Memory B cell (primary cell): ENCODE measurements at regions not wholly inside any gene's neighbourhood (a gene's known extent, or its start where the extent isn't known, plus 50 kb on each side); places are given as distances from the start of the nearest gene placed in this dataset.

Source experiments
- ATAC-seq: fragments of 150-1000 bp; cut with Tn5 transposase; 2 replicates; pipeline ENCODE4 v1.10.0; 2021; ENCODE audit warnings: low read depth, mild to moderate bottlenecking, moderate library complexity
- DNase-seq, 2 donors: peaks; one replicate each; pipeline ENCODE4 v3.0.0; 2022; ENCODE audit warnings: low spot score in 2 of 2
- H3K27ac Mint-ChIP-seq: one replicate; pipeline ENCODE4 v1.8.0; 2022; ENCODE audit warnings: mild to moderate bottlenecking, moderate library complexity, mixed read lengths
- H3K27me3 Mint-ChIP-seq: one replicate; pipeline ENCODE4 v1.8.0; 2022; ENCODE audit warnings: mixed read lengths
- H3K36me3 Mint-ChIP-seq: one replicate; pipeline ENCODE4 v1.8.0; 2022; ENCODE audit warnings: mild to moderate bottlenecking, mixed read lengths
- H3K4me1 Mint-ChIP-seq: one replicate; pipeline ENCODE4 v1.8.0; 2022; ENCODE audit warnings: mixed read lengths
- H3K4me3 Mint-ChIP-seq: one replicate; pipeline ENCODE4 v1.8.0; 2022; ENCODE audit warnings: mild to moderate bottlenecking, moderate library complexity, mixed read lengths
- H3K9me3 Mint-ChIP-seq: one replicate; pipeline ENCODE4 v1.8.0; 2022; ENCODE audit warnings: mixed read lengths

DNA sequence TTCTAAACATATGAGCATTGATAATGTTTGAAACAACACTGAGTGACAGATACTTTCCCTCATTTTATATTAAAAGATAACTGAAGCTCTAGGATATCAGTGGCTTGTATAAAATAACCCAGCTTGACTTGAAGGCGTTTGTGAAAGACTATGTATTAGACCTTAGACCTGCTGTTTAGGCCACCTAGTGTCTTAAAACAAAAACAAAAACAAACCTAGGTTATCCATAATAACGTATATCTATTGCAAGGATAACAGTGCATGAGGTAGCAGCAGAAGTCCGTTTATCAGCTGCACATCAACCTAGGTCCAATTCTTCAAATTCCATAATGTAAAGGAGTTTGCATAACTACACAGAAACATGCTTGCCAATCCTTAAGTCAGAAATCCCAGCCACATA is 79.5 kb upstream of the MAP2 start:
- Mint-ChIP-seq H3K9me3 (no peaks in the 10 kb centered on the region), H3K4me1 (no peaks in the 10 kb centered on the region), H3K27ac (no peak overlapping the region), H3K36me3 (no peaks in the 10 kb centered on the region), H3K27me3 (peaks cover 6% of the 10 kb centered on the region), H3K4me3 (no peak overlapping the region)
- ATAC-seq (no peak), DNase-seq (no peak)

DNA sequence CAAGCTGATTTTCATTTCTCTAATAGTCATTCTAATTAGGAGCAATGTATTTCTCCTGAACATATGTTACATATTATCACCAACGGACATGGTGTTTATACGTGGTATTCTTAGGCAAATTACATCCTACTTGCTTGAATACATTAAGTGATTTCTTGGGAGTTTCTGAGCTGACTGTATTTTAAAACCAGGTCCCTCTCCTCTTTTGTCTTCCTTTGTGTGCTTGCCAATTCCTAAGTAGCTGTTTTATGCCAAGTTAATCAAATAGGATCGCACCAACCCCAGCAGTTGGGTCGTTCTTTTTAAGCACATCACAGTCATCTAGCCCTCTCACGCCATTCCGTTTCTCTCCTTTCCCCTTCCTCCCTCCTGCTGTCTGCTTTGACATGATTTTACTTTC is 75.4 kb upstream of the MAP2 start:
- Mint-ChIP-seq H3K27ac (no peak overlapping the region), H3K4me3 (no peak overlapping the region), H3K4me1 (no peaks in the 10 kb centered on the region), H3K36me3 (no peaks in the 10 kb centered on the region), H3K27me3 (peaks cover 1% of the 10 kb centered on the region), H3K9me3 (no peaks in the 10 kb centered on the region)
- ATAC-seq (no peak), DNase-seq (no peak)

- DNase-seq (no peak), ATAC-seq (no peak)
- Mint-ChIP-seq H3K4me1 (no peaks in the 10 kb centered on the region), H3K9me3 (peaks cover 2% of the 10 kb centered on the region), H3K27ac (no peak overlapping the region), H3K27me3 (peaks cover 1% of the 10 kb centered on the region), H3K4me3 (no peak overlapping the region), H3K36me3 (no peaks in the 10 kb centered on the region)
Observed at GRCh38 chr2:209351636-209352035, 72.2 kb upstream of the MAP2 start.

GRCh38 chr2:209358992-209359391 is 64.9 kb upstream of the MAP2 start:
- no peak overlapping the region for H3K4me3 Mint-ChIP-seq
- H3K36me3 Mint-ChIP-seq, result no peaks in the 10 kb centered on the region
- ATAC-seq (no peak), DNase-seq (no peak)
- peaks cover 2% of the 10 kb centered on the region for H3K27me3 Mint-ChIP-seq
- H3K27ac Mint-ChIP-seq, result no peak overlapping the region
- H3K4me1 Mint-ChIP-seq, result no peaks in the 10 kb centered on the region
- peaks cover 2% of the 10 kb centered on the region for H3K9me3 Mint-ChIP-seq

- H3K27me3 Mint-ChIP-seq, result peaks cover 11% of the 10 kb centered on the region
- DNase-seq (no peak), ATAC-seq (no peak)
- H3K9me3 Mint-ChIP-seq, result peaks cover 7% of the 10 kb centered on the region
- no peak overlapping the region for H3K27ac Mint-ChIP-seq
- no peak overlapping the region for H3K4me3 Mint-ChIP-seq
- H3K4me1 Mint-ChIP-seq, result no peaks in the 10 kb centered on the region
- no peaks in the 10 kb centered on the region for H3K36me3 Mint-ChIP-seq
Observed at GRCh38 chr2:209367075-209367747, 56.6 kb upstream of the MAP2 start.

- H3K9me3 Mint-ChIP-seq, result peaks cover 9% of the 10 kb centered on the region
- DNase-seq (no peak), ATAC-seq (no peak)
- H3K27ac Mint-ChIP-seq, result no peak overlapping the region
- no peak overlapping the region for H3K4me3 Mint-ChIP-seq
- no peaks in the 10 kb centered on the region for H3K4me1 Mint-ChIP-seq
- peaks cover 9% of the 10 kb centered on the region for H3K27me3 Mint-ChIP-seq
- no peaks in the 10 kb centered on the region for H3K36me3 Mint-ChIP-seq
Observed at GRCh38 chr2:209368406-209368805, 55.4 kb upstream of the MAP2 start.

- no peaks in the 10 kb centered on the region for H3K4me1 Mint-ChIP-seq
- H3K27ac Mint-ChIP-seq, result no peak overlapping the region
- no peak for ATAC-seq
- H3K27me3 Mint-ChIP-seq, result peaks cover 9% of the 10 kb centered on the region
- H3K4me3 Mint-ChIP-seq, result no peak overlapping the region
- peaks cover 9% of the 10 kb centered on the region for H3K9me3 Mint-ChIP-seq
- H3K36me3 Mint-ChIP-seq, result no peaks in the 10 kb centered on the region
- DNase-seq, result no peak
Observed at GRCh38 chr2:209368914-209369313, 54.9 kb upstream of the MAP2 start.

- Mint-ChIP-seq H3K27ac (no peak overlapping the region), H3K4me1 (no peaks in the 10 kb centered on the region), H3K9me3 (peaks cover 9% of the 10 kb centered on the region), H3K4me3 (no peak overlapping the region), H3K27me3 (peaks cover 9% of the 10 kb centered on the region), H3K36me3 (no peaks in the 10 kb centered on the region)
- DNase-seq, result no peak
- ATAC-seq, result no peak
Observed at GRCh38 chr2:209369656-209370055, 54.2 kb upstream of the MAP2 start.

- Mint-ChIP-seq H3K9me3 (peaks cover 14% of the 10 kb centered on the region), H3K27ac (no peak overlapping the region), H3K36me3 (no peaks in the 10 kb centered on the region), H3K4me3 (no peak overlapping the region), H3K4me1 (no peaks in the 10 kb centered on the region), H3K27me3 (peaks cover 6% of the 10 kb centered on the region)
- ATAC-seq (no peak), DNase-seq (no peak)
Observed at GRCh38 chr2:209371407-209371806, 52.4 kb upstream of the MAP2 start.
